ENCODE measurements at regions not wholly inside any gene's neighbourhood (a gene's known extent, or its start where the extent isn't known, plus 50 kb on each side); places are given as distances from the start of the nearest gene placed in this dataset.
A peak's percentile ranks its signal among the peaks of the same experiment; 100 is the strongest.

GRCh38 chr22:49522582-49523373 is 304.9 kb downstream of the BRD1 start:
- Histone ChIP-seq H3K4me3 (no peak overlapping the region), H3K9me3 (peaks cover 0 to 3% (median 0%) of the 10 kb centered on the region in 4 donors), H3K27me3 (peaks cover 0 to 76% (median 18%) of the 10 kb centered on the region in 3 donors), H3K27ac (no peak overlapping the region), H3K4me1 (no peaks in the 10 kb centered on the region), H3K36me3 (no peaks in the 10 kb centered on the region)
- 66 to 87% methylated on average over 10 of the region's 10 CpGs for WGBS, 2 donors
- intact Hi-C loops (cut with DNase I) = no loop called here
- TF ChIP-seq POLR2A (IDR thresholded peaks at IDR 0.05) (no peak), POLR2AphosphoS5 (IDR thresholded peaks at IDR 0.05) (no peak), EP300 (IDR thresholded peaks at IDR 0.05) (no peak)
- TF ChIP-seq, protein P1, sequence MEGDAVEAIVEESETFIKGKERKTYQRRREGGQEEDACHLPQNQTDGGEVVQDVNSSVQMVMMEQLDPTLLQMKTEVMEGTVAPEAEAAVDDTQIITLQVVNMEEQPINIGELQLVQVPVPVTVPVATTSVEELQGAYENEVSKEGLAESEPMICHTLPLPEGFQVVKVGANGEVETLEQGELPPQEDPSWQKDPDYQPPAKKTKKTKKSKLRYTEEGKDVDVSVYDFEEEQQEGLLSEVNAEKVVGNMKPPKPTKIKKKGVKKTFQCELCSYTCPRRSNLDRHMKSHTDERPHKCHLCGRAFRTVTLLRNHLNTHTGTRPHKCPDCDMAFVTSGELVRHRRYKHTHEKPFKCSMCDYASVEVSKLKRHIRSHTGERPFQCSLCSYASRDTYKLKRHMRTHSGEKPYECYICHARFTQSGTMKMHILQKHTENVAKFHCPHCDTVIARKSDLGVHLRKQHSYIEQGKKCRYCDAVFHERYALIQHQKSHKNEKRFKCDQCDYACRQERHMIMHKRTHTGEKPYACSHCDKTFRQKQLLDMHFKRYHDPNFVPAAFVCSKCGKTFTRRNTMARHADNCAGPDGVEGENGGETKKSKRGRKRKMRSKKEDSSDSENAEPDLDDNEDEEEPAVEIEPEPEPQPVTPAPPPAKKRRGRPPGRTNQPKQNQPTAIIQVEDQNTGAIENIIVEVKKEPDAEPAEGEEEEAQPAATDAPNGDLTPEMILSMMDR (IDR thresholded peaks at IDR 0.05) = no peak
- DNase-seq = peak; percentile 43

DNA sequence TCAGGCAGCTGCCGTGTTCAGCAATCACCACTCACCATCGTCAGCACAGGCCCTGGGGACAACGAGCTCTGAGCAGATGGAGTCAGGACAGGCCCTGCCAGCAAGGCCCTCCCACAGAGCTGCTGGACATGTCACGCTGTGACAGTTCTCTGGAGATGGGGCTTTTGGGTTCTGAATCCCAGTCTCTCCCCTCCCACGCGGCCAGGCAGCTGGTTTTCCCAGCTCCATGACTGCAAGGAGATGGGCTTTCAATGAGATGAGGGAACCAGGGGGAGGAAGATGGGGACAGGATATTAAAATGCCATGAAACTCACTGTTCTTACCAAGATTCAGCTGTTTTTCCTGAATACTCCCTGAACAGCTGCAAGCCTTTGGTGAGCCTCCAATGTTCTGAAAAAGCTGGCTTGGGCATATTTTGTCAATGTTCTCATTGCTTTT is 305.9 kb downstream of the BRD1 start:
- Histone ChIP-seq H3K4me3 (no peak overlapping the region), H3K27ac (no peak overlapping the region), H3K36me3 (no peaks in the 10 kb centered on the region), H3K27me3 (peaks cover 0 to 86% (median 22%) of the 10 kb centered on the region in 3 donors), H3K4me1 (no peaks in the 10 kb centered on the region), H3K9me3 (peaks cover 0 to 3% (median 0%) of the 10 kb centered on the region in 4 donors)
- intact Hi-C loops (cut with DNase I) = no loop called here
- no peak for TF ChIP-seq POLR2A (IDR thresholded peaks at IDR 0.05)
- TF ChIP-seq, protein P1 (IDR thresholded peaks at IDR 0.05) = no peak
- no peak for TF ChIP-seq POLR2AphosphoS5 (IDR thresholded peaks at IDR 0.05)
- no peak for TF ChIP-seq EP300 (IDR thresholded peaks at IDR 0.05)
- 74 to 79% methylated on average over 6 of the region's 6 CpGs for WGBS, 2 donors
- peak; percentile 48 for DNase-seq

- intact Hi-C loops (cut with DNase I) = no loop called here
- Histone ChIP-seq H3K27ac (no peak overlapping the region), H3K36me3 (no peaks in the 10 kb centered on the region), H3K9me3 (peaks cover 0 to 3% (median 0%) of the 10 kb centered on the region in 4 donors), H3K4me3 (no peak overlapping the region), H3K4me1 (no peaks in the 10 kb centered on the region), H3K27me3 (peaks cover 0 to 80% (median 20%) of the 10 kb centered on the region in 3 donors)
- no peak for TF ChIP-seq POLR2AphosphoS5 (IDR thresholded peaks at IDR 0.05)
- TF ChIP-seq, protein P1 (IDR thresholded peaks at IDR 0.05) = no peak
- no peak for TF ChIP-seq POLR2A (IDR thresholded peaks at IDR 0.05)
- no peak for TF ChIP-seq EP300 (IDR thresholded peaks at IDR 0.05)
- DNase-seq = no peak
- 57 to 69% methylated on average over 18 of the region's 18 CpGs for WGBS, 2 donors
These were observed 308.4 kb downstream of the BRD1 start for GRCh38 chr22:49519117-49519737.

DNA sequence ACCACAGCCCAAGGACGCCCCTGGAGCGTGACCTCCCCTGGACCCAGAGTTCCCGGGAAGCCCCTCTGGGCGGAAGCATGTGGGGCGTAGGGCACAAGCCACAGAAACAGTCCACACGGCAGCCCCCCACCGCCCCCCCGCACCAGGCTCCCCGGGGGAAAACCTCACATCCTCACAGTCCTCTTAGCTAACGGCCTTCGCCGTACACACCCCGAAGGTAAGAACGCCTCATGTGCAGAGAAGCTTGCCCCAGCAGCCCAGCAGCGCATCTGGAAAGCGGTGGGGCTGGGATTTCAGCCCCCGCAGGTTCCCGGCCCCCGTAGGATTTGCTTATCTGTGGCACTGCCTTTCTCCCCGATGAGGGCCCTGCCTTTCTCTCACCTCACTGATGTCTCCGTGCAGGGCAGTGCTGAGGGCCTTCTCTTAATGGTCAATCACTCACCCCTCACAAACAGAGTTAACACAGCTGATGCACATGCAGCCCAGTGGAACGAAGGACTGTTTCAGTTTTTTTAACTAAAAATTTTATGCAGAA is 309.2 kb downstream of the BRD1 start:
- WGBS, 2 donors = 70 to 76% methylated on average over 22 of the region's 22 CpGs

More for the DNA sequence above, 309.2 kb downstream of the BRD1 start:
- H3K27me3 ChIP-seq = peaks cover 0 to 80% (median 19%) of the 10 kb centered on the region in 3 donors
- H3K4me1 ChIP-seq = no peaks in the 10 kb centered on the region
- no peak overlapping the region for H3K27ac ChIP-seq
- intact Hi-C loops (cut with DNase I) = no loop called here
- no peak for DNase-seq
- no peak overlapping the region for H3K4me3 ChIP-seq
- H3K36me3 ChIP-seq = no peaks in the 10 kb centered on the region
- TF ChIP-seq POLR2A (IDR thresholded peaks at IDR 0.05) = no peak
- TF ChIP-seq, protein P1 (IDR thresholded peaks at IDR 0.05) = no peak
- TF ChIP-seq POLR2AphosphoS5 (IDR thresholded peaks at IDR 0.05) = no peak
- TF ChIP-seq EP300 (IDR thresholded peaks at IDR 0.05) = no peak
- peaks cover 0 to 3% (median 0%) of the 10 kb centered on the region in 4 donors for H3K9me3 ChIP-seq
